ENCODE measurements at regions not wholly inside any gene's neighbourhood (a gene's known extent, or its start where the extent isn't known, plus 50 kb on each side); places are given as distances from the start of the nearest gene placed in this dataset.

GRCh38 chr13:104001766-104002165 is 935.5 kb upstream of the SLC10A2 start:
- TF ChIP-seq CEBPB (IDR thresholded peaks at IDR 0.05) (no peak), CREB1 (IDR thresholded peaks at IDR 0.05; ENCODE audit: low read depth) (no peak), RAD21 (IDR thresholded peaks at IDR 0.05; ENCODE audit: low read depth) (no peak), EP300 (IDR thresholded peaks at IDR 0.05; ENCODE audit: borderline replicate concordance) (no peak), EGR1 (IDR thresholded peaks at IDR 0.05) (no peak), MAX (IDR thresholded peaks at IDR 0.05) (no peak), TAF1 (IDR thresholded peaks at IDR 0.05; ENCODE audit: low read depth) (no peak)
